ENCODE measurements at regions not wholly inside any gene's neighbourhood (a gene's known extent, or its start where the extent isn't known, plus 50 kb on each side); places are given as distances from the start of the nearest gene placed in this dataset.
A peak's percentile ranks its signal among the peaks of the same experiment; 100 is the strongest.
"Not testable (repeated sequence)": the region's sequence is repeated elsewhere in the genome, so short reads cannot be mapped to it uniquely, and the experiment has no call there.

DNA sequence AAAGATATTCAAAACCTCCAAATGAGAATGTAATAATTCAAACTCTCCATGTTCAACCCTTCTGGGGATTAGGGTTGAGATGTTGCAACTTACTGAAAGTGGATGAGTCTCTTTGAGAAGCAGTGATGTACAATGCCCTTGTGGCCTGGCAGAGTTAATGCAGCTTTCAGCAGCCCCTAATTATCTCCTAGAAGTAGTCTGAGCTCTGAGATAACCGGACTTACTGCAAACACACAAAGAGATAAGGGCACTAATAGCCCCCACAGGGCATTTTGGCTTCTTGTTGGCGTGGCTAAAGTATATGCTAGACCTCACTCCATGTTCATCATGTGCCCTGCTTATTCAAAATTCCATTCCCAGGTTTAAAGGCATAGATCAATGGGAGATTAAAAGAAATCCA lies 404.7 kb downstream of the NEBL start:
- no peak for DNase-seq (ENCODE audit: low spot score)

GRCh38 chr10:20489961-20490360 lies 407.1 kb downstream of the NEBL start:
- DNase-seq (ENCODE audit: low spot score), result no peak

DNA sequence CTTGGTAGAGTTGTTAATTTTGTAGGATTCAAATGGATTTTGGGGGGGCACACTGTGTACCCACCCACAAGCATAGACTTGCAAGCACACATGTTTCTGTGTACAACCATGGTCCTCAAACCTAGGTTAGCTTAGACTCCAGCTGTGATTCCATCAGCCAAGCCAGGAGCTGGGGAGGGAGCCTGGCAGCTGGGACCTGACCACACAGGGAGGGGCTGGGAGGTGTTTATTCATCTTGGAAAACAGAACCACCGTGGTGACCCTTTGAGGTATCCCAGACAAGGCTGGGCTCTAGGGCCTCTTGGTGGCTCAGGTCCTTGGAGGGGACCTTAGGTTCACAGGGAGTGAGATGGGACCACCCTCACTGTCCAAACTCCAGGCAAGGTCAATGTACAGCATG lies 410.3 kb downstream of the NEBL start:
- no peak for DNase-seq (ENCODE audit: low spot score)

DNA sequence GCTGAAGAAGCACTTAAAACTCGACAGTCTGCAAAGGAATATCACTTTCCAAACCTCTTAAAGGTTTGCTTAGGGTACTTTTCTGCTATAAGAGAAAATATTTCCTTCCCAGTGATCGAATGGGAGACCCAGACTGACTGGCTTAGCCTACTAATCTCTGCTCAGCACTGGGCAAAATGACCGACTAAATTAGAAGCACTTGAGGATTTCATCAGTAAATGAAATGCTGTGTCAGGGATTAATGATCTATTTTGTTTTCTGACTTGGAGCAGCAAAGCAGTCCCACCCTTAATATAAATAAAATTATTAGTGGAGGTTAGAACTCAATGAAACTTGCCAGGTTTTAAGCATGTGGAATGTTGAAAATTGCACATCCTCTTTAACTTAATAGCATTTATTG lies 411.6 kb downstream of the NEBL start:
- no peak for DNase-seq (ENCODE audit: low spot score)

DNA sequence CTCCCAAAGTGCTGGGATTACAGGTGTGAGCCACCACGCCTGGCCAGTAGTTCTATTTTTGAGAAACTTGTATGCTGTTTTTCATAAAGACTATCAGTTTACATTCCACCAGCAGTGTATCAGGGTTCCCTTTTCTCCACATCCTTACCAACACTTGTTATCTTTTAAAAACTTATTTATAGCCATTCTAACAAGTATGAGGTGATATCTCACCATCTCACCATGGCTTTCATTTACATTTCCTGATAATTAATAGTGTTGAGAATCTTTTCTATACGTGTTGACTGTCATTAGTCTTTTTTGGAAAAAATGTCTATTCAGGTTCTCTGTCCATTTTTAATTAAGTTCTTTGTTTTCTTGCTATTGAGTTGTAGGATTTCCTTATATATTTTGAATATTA lies 416.1 kb downstream of the NEBL start:
- DNase-seq (ENCODE audit: low spot score), result no peak

DNA sequence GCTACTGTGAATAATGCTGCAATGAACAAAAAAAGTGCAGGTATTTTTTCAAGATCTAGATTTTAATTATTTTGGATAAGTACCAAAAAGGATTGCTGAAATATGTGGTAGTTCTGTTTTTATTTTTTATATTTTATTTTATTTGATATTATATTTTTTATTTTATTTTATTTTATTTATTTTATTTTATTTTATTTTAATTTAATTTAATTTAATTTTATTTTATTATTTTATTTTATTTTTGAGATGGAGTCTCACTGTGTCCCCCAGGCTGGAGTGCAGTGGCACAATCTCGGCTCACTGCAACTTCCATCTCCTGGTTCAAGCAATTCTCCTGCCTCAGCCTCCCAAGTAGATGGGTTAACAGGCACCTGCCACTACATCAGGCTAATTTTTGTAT lies 416.5 kb downstream of the NEBL start:
- DNase-seq (ENCODE audit: low spot score), result not testable (repeated sequence)

GRCh38 chr10:20474064-20474463 lies 423.0 kb downstream of the NEBL start:
- DNase-seq (ENCODE audit: low spot score), result no peak

DNA sequence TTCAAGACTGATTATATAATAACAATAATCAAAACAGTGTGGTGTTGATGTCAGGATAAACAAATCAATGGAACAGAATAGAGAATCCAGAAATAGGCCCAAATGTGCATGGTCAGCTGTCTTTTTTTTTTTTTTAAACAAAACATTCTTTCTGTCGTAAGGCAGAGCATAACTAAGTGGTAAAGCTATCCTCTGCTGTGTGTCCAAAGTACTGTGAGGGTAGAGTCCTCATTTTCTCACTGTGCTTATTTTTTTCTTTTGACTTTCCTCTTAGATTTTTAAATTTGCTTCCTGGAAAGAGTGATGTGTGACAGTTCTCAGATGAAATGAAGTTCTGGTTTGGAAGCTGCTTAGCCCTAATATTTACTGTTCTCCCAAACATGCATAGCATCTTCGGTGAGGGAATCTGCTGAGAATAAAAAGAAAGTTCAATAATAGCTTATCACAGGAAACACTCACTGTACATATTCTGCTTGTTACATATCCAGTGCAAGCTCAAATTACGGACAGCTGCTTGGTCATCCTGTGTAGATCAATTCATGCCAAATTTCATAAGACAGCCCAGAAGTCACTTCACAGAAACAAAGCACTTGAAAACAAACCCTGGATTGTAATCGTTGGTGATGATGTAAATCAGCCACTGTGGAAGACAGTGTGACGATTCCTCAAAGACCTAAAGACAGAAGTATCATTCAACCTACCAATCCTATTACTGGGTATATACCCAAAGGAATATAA lies 423.9 kb downstream of the NEBL start:
- DNase-seq (ENCODE audit: low spot score), result no peak

GRCh38 chr10:20466731-20467130 lies 430.4 kb downstream of the NEBL start:
- peak; percentile 5 for DNase-seq (ENCODE audit: low spot score)

- no peak for DNase-seq (ENCODE audit: low spot score)
Measured at GRCh38 chr10:20457649-20458048, 439.5 kb downstream of the NEBL start.

DNA sequence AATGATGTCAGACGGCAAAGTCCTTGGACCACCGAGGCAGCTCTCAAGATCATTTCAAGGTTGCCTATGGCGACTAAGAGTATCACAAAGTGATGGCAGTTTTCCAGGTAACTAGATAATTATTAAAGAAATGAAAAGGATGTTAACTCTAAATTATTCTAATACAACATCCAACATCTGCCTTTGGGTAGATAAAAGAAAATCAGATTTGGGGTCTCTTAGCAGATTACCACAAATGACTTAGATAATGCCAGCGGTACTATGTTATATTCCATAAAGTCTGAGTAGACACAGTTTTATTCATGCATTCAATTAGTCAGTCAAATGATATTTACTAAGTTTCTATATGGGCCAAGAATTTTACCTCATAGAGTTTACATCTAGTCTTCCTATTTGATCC lies 441.3 kb downstream of the NEBL start:
- no peak for DNase-seq (ENCODE audit: low spot score)

DNA sequence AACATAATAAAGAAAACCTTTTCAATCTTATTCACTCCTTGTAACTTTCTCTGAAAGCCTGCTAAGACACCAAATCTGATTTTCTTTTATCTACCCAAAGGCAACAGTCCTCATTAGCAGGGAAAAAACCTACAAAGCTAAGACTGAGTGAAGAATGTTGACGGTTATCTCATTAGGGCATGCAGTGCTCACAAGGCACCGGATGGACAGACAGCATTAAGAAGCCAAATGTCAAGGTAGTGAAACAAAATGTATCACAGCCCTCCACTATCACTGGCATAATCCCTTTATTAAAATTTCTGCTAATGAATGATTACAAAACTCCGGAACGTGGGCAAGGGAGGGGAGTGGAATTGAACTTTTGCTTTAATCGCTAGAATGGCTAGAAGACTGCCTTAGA lies 442.8 kb downstream of the NEBL start:
- DNase-seq (ENCODE audit: low spot score), result no peak

DNA sequence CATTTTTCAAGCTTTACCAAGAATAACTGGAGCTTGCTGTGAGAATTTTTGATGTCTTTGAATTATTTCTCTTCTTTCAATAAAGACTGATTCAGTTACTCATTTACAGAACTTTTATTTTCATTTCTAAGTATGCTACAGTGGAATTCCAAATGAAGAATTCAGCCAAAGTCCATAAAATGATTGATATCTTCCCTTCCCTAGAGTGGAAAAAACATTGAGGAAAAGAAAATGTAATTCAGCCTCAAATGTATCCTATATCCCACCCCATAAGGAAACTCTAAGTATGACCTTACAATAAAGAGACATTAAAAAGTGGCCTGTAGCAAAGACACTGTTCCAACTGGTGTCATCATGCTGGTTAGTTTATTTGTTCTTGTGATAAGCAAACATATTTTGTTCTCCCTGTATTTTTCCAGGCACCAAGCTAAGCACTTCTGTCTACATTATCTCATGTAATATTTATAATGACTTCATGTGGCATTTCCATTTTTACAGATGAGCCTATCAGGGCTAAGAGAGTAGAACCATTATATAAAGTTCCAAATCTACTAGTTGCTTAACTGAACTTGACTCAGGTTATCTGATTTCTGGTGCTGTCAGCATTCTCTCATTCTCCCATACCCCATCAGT lies 450.4 kb downstream of the NEBL start:
- no peak for DNase-seq (ENCODE audit: low spot score)

GRCh38 chr10:20443094-20443493 lies 454.0 kb downstream of the NEBL start:
- DNase-seq (ENCODE audit: low spot score), result no peak

DNA sequence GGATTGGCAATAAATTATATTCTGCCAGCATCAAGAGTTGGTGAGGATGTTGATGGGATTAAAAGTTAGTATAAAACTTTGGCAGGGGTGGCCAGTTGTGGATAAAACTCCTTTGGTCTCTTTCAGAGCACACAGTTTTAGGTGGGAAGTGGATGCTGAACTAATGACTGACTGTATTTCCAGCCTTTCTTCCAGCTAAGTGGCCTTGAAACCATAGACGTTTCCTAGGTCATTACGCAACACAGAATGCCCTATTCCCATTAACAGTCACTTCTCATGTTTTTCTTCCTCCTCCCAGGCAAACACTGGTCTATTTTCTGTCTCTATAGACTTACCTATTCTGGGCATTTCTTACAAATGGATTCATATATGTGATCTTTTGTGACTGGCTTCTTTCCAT lies 467.4 kb downstream of the NEBL start:
- no peak for DNase-seq (ENCODE audit: low spot score)

DNA sequence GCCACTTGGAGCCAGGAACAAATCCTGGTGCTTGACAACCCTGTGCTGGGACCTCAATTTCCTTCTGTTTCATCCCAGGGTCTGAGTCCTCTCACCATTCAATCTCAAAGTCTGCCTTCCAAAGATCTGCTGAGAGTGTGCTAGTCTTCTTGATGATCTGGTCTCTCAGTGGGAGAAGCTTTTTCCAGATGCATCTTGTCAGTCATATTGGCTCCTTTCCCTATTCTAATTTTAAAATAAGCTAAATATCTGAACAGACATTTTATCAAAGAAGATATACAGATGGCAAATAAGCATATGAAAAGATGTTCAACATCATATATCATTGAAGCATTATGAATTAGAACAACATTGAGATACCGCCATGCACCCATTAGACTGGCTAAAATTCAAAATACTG lies 469.3 kb downstream of the NEBL start:
- DNase-seq (ENCODE audit: low spot score), result no peak

DNA sequence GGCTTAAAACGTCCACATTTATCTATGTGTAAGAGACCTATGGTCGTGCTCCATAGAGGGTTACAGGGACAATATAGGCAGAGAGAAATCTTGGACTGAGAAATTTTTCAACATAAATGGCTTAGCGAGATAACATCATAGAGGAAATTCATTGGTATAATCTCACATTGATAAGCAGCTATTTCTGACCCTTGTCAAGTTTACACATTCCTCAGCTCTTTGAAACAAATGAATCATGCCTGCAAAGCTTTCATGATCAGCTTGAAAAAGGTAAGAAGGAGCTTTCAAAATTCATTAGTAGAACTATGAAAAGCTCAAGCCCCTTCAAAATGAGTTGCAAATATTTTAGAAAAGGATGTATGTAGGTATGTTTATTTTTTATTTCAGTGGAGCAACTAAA lies 478.8 kb downstream of the NEBL start:
- DNase-seq (ENCODE audit: low spot score), result no peak

- no peak for DNase-seq (ENCODE audit: low spot score)
Measured at GRCh38 chr10:20417791-20418190, 479.3 kb downstream of the NEBL start.

DNA sequence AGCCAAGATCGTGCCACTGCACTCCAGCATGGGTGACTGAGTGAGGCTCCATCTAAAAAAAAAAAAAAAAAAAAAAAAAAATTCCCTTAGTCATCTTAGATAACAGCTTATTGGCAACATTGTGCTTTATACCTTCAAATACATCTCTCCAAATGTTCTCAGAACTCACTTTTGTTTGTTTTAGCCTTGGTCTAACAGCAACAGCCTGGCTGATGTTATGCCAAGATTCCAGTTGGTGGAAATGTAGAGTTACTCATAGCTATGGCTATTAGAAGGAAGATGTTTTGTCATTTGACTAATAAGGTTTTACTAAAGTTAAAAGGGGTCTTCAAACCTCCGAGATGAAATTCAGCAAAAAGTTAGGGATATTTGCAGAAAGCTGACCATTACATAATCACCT lies 481.4 kb downstream of the NEBL start:
- DNase-seq (ENCODE audit: low spot score), result no peak

- DNase-seq (ENCODE audit: low spot score), result no peak
Measured at GRCh38 chr10:20407357-20407756, 489.8 kb downstream of the NEBL start.

- DNase-seq (ENCODE audit: low spot score), result no peak
Measured at GRCh38 chr10:20406281-20407104, 490.6 kb downstream of the NEBL start.

DNA sequence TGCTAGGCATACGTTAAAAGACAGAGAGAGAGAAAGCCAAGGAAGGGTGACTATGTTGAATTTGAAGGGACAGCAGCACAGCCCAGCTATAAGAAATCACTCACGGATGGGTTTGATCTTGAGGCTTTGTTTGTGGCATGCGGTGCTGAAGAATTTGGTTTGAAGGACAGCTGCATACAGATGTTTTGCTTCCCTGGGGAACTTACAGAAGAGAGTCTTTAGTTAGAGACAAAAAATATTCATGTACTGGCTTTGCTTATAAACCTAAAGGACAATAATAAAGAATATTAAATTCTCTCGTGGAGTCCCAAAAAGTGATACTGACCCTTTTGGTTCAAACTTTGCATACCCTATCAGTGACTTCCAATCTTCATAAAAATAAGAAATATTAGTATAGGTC lies 491.4 kb downstream of the NEBL start:
- no peak for DNase-seq (ENCODE audit: low spot score)

GRCh38 chr10:20405050-20405449 lies 492.1 kb downstream of the NEBL start:
- DNase-seq (ENCODE audit: low spot score), result no peak
